ENCODE measurements at regions not wholly inside any gene's neighbourhood (a gene's known extent, or its start where the extent isn't known, plus 50 kb on each side); places are given as distances from the start of the nearest gene placed in this dataset.

GRCh38 chr15:27702581-27702980 lies 396.5 kb downstream of the OCA2 start:
- no peak for DNase-seq

GRCh38 chr15:27701956-27702355 lies 397.2 kb downstream of the OCA2 start:
- no peak for DNase-seq

GRCh38 chr15:27701014-27701413 lies 398.1 kb downstream of the OCA2 start:
- DNase-seq = no peak

DNA sequence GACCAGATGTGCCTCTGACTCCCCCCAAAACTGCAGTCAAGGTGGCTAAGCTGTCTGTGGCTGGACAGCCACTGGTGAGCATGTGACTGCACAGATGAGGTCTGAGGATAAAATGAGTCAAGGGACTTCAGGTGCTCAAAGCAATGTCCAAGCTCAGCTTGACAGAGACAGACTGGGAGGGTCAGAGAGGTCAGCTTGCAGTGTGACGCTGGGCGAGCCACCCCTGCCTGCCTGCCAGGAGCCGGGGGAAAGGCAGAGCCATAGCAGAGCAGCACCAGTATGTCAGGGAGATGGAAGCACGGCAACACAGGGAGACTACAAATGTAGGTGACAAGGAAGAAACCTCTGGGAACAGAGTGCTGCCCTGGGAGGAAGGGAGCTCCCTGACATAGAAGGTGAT lies 399.4 kb downstream of the OCA2 start:
- DNase-seq = no peak

DNA sequence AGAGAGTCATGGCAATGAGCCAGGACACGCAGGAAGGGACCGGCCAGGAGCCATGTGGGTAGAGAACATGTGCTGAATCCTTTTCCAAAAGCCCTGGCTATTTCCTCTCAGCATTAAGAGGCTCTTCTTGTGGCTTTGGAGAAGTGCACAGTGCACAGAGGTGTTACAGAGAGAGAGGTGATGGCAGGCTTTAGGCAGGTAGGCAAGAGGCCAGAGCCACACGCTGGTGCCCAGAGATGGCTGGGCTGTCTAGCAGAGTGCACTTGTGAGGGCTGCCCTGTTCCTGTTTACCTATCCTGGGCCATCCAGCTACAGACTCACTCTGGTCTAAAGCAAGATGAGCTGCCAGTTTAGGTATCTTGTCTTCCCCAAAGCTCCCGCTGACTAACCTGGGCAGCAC lies 402.6 kb downstream of the OCA2 start:
- DNase-seq = no peak

GRCh38 chr15:27695726-27696125 lies 403.4 kb downstream of the OCA2 start:
- DNase-seq = no peak

- no peak for DNase-seq
Observed at GRCh38 chr15:27694506-27695087, 404.5 kb downstream of the OCA2 start.

GRCh38 chr15:27693280-27693679 lies 405.8 kb downstream of the OCA2 start:
- no peak for DNase-seq

DNA sequence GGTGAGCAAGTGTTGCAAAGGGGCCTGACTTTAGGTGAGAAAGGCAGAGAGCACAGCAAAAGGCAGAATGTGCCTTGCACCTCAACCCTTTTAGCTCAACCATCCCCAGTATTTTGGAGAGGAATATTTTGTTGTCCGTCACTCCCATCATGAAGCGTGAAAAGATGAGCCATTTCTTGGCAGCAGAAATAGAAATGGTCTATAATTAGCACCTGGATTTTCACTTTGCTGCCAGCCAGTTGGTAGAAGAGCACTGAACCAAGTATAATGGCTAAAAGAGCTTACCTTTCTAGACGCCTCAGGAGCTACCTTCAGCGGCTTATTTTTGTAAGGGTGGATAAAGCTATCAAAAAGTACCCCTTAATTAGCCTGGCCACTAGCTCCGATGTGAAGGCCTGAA lies 406.7 kb downstream of the OCA2 start:
- DNase-seq = no peak

DNA sequence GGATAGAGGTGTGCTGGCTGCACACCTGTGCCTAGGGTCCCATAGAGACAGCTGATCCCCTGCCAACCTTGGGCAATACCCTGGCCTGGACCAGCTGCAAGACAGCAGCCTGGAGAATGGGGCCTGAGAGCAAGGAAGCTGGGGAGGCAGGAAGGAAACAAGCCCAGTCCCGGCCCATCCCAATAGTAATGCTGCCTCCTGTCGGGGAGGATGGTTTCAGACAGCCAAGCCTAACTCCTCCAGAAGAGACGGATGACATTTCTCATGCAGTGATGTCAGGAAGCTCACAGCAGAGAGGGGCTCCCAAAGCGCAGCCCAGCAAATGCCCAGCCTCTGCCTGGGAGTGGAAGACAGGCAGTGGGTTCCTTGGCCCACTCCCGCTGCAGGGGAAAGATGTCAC lies 408.8 kb downstream of the OCA2 start:
- no peak for DNase-seq

GRCh38 chr15:27686971-27687370 lies 412.1 kb downstream of the OCA2 start:
- no peak for DNase-seq

- DNase-seq = no peak
Observed at GRCh38 chr15:27686369-27686768, 412.7 kb downstream of the OCA2 start.

DNA sequence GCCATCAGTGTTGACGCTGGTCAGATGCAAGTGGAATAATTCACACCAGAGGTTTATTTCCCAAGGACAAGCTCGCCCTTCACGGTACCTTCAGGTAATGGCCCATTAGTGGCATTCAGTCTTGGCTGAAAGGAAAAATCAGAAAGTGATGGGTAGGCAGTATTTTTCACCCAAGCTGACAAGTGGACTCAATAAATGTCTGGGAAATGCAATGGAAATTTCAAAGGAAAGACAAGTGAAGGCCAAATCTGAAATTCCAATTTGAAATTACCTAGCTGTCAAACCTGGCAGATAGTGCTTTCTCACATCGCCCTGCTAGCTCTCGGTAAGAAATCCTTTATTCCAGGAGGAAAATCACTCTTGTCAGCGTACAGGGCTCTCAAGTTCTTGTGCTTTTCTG lies 413.5 kb downstream of the OCA2 start:
- DNase-seq = no peak

GRCh38 chr15:27683121-27683520 lies 416.0 kb downstream of the OCA2 start:
- no peak for DNase-seq

- DNase-seq = peak; percentile 59
Observed at GRCh38 chr15:27681038-27681437, 418.1 kb downstream of the OCA2 start.

- DNase-seq = no peak
Observed at GRCh38 chr15:27679731-27680471, 419.2 kb downstream of the OCA2 start.

DNA sequence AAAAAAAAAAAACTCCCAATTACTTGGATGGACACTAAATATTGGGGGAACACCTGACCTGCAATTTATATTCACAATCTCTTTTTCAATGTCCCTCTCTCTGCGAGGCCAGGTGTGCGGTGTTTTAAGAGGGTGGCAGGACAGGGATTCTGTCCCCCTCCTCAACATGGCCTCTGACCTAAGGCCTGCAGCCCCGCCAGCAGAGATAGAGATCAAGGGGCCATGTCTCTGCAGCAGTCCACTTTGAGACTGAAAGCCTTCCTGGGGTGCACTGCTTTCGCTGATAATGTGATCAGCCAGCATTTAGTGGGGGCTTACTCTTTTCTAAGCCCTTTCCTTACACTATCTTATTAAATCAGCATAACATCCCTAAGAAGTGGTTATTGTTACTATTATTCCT lies 419.9 kb downstream of the OCA2 start:
- no peak for DNase-seq

GRCh38 chr15:27677951-27678350 lies 421.2 kb downstream of the OCA2 start:
- no peak for DNase-seq

DNA sequence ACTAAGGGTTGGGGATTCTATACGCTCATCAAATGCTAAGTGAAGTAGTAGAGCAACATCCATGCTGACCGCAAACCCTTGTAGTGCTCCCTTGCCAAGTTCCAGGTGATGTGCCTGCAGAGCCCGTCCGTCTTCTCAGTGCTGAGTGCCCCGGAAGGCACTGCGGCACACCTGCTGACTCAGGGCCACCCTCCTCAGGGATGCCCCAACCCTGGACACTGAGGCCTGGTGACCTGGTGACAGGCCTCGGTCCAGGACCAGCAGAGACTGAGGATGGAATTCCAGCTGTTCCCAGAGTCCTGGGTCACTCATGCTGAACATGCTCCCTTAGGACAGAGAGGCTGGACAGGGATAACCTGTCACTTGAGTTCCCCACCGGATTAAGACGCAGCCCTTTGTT lies 422.5 kb downstream of the OCA2 start:
- DNase-seq = no peak

- DNase-seq = no peak
Observed at GRCh38 chr15:27675571-27675970, 423.5 kb downstream of the OCA2 start.

- no peak for DNase-seq
Observed at GRCh38 chr15:27674826-27675225, 424.3 kb downstream of the OCA2 start.

DNA sequence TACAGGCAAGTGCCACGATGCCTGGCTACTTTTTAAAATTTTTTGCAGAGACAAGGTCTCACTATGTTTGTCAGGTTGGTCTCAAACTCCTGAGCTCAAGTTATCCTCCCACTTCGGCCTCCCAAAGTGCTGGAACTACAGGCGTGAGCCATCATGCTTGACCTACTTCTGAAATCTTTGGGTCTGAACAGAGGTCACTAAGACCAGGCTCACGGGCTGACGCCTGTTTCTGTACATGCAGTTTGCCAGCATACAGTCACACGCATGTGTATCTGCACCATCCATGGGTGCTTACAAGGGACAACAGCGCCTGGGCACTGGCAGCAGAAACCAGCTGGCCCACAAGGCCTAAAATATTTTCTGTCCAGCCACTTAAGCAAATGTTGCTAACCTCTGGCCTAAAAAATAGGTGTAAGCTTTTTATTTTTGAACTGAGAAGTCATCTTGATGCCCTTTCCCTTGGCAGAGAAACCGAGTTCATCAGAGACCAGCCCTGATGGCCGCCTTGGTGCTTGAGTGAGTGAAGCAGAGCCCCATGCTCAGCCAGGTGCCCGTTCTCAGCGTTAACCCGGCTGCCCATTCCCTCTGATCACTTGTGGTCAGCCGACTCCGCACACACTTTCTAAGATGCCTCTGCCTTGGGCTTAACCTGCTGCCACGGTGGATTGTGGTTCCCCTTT lies 425.2 kb downstream of the OCA2 start:
- no peak for DNase-seq

GRCh38 chr15:27672537-27672936 lies 426.6 kb downstream of the OCA2 start:
- DNase-seq = no peak

GRCh38 chr15:27671819-27672437 lies 427.2 kb downstream of the OCA2 start:
- no peak for DNase-seq

Data from activated CD8-positive, alpha-beta memory T cell treated with anti-CD3 and anti-CD28 coated beads for 24 hours (primary cell).